ENCODE measurements at regions not wholly inside any gene's neighbourhood (a gene's known extent, or its start where the extent isn't known, plus 50 kb on each side); places are given as distances from the start of the nearest gene placed in this dataset.

DNA sequence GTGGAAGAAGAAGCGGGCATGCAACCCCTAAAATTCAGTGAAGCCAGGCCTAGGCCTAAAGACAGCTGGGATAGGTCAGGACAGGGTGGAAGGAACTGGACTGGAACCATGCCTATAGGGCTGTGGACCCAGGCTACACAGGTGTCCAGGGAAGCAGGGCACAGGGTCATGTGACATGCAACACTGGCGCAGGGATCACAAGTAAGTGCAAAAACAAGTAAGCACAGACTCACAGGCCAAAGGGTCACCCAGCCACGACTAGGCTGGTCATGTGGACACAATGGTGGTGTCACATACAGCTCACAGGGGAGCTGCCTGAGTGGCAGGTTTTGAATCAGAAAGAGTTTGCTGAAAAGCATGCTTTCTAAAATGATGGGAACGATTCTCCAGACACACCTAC lies 195.7 kb downstream of the SPTSSA start:
- TF ChIP-seq, protein P1, sequence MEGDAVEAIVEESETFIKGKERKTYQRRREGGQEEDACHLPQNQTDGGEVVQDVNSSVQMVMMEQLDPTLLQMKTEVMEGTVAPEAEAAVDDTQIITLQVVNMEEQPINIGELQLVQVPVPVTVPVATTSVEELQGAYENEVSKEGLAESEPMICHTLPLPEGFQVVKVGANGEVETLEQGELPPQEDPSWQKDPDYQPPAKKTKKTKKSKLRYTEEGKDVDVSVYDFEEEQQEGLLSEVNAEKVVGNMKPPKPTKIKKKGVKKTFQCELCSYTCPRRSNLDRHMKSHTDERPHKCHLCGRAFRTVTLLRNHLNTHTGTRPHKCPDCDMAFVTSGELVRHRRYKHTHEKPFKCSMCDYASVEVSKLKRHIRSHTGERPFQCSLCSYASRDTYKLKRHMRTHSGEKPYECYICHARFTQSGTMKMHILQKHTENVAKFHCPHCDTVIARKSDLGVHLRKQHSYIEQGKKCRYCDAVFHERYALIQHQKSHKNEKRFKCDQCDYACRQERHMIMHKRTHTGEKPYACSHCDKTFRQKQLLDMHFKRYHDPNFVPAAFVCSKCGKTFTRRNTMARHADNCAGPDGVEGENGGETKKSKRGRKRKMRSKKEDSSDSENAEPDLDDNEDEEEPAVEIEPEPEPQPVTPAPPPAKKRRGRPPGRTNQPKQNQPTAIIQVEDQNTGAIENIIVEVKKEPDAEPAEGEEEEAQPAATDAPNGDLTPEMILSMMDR (conservative IDR thresholded peaks at IDR 0.05), result no peak

DNA sequence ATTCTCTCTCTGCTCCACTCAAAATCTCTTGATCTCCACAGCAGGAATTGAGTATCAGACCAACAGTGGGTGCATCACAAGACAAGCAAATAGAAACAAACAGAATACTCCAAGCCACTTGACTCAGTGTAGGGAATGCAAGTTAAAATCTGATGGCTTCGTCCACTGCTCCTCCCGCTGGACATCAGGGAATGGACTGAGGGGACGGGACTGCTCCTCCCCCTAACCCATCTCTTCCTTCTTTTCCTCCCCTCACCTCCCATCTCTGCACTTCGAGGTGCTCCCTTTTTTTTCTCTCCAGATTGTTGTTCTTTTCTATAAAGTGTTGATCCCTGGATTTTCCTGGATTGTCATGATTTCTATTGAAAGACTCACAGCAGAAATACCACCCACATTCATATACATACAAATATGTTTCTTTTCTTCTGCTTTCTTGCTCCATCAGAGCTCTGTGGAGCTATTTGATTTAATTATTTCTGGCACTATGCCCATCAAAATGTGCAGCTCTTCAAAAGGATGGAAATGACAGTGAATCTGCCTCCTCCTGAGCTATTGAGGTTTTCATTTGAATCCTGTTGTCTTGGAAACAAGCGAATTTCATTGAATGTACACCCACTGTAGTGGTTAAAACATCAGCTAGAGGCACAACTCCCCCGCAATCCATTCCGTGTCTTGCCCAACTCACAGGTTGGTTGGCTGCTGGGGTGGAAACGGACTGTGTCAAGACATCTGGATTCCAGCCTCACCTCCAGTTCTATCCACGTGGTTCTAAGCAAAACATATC lies 199.7 kb downstream of the SPTSSA start:
- no peak overlapping the region for H3K27ac ChIP-seq
- TF ChIP-seq, protein P1 (conservative IDR thresholded peaks at IDR 0.05), result no peak

More for the DNA sequence above, 195.7 kb downstream of the SPTSSA start:
- no peak overlapping the region for H3K27ac ChIP-seq

DNA sequence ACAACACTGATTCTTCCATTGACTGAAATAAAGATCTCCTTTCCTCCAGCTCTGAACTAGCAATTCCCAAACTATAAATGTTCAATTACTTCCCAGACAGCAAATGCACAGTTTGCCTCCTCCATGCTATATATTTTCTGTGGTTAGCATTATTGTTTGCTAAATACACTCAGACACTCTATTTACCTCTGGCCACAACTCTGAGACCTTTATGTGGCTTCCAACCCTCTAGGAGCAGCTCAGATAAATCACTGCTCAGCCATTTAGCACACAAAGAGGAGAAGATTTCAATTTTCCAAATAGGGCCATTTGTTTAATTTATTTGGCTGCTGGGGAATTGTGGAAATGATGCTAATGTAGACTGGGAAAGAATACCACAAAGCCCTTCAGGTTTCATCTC lies 202.0 kb downstream of the SPTSSA start:
- TF ChIP-seq, protein P1 (conservative IDR thresholded peaks at IDR 0.05), result no peak
- no peak overlapping the region for H3K27ac ChIP-seq

DNA sequence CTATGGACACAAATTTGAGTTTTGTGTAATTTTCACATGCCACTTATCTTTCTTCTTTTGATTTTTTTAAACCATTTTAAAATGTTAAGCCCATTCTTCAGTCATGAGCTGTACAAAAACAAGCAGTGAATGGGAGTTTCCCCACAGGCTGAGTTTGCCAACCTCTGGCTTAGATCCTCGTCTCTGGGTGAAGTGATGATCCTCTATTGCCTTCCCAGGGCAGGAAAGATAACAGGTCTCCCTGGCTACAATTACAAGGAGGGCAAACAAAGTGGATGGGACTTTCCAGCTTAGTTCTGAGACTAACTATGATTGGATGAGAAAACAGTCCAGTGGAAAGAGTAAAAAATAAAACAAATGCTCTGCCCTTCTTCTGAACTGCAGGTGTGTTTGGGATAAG lies 203.7 kb downstream of the SPTSSA start:
- TF ChIP-seq, protein P1 (conservative IDR thresholded peaks at IDR 0.05), result no peak
- no peak overlapping the region for H3K27ac ChIP-seq

DNA sequence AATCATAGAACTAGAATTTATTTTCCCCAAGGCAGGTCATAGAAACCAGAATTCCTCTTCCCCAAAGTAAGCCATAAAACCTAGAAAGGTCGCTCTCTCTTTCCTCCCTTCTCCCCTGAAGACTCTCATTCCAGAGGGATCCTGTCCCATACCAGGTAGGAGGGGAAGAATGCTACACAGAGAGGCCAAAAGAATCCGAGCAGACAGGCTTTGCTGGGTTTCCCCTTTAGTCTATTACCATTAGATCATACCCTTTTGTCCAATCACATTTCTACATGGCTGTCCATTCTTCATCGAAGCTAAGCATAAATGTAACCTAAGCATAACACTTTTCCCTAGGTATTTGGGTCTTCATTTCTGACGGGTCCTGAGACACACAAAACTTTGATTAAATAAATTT lies 204.5 kb downstream of the SPTSSA start:
- no peak overlapping the region for H3K27ac ChIP-seq
- TF ChIP-seq, protein P1 (conservative IDR thresholded peaks at IDR 0.05), result no peak

DNA sequence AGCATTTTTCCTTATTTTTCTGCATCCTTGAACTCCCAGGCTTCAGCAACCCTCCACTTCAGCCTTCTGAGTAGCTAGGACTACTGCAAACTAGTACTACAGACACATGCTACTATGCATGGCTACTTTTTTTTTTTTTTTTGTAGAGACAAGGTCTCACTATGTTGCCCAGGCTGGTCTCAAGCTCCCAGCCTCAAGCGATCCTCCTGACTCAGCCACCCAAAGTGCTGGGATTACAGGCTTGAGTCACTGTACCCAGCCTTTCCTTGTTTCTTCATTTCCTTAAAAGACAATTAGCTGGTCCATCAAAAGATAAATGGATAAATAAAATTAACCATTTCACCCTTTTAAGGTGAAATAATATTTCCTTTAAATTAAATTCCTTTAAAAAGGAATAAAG lies 205.8 kb downstream of the SPTSSA start:
- TF ChIP-seq, protein P1 (conservative IDR thresholded peaks at IDR 0.05), result no peak
- H3K27ac ChIP-seq, result no peak overlapping the region

DNA sequence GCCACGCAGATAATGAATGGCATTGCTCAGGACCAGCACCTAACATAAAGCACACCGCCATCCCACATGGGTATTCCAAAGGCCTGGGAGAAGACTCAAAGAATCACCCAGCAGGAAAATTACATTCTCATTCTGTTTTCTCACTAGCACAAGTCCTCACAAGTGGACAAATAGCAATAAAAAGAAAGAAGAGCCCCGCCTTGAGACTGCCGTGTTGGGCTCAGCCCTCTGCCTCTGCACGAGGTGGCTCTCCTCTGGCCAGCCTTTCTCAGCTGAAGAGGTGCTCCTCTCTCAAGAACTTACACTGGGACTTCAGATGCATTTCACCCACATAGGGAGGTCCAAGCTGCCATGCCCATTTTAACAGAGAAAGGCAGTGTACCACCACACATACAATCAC lies 207.5 kb downstream of the SPTSSA start:
- H3K27ac ChIP-seq, result peak overlapping the region; percentile 5; the same call in 1 of the 2 replicates
- TF ChIP-seq, protein P1 (conservative IDR thresholded peaks at IDR 0.05), result no peak

All from VCaP (cell line).